HG03025 (cell line): ENCODE measurements at regions not wholly inside any gene's neighbourhood (a gene's known extent, or its start where the extent isn't known, plus 50 kb on each side); places are given as distances from the start of the nearest gene placed in this dataset.
A peak's percentile ranks its signal among the peaks of the same experiment; 100 is the strongest.
"Not testable (repeated sequence)": the region's sequence is repeated elsewhere in the genome, so short reads cannot be mapped to it uniquely, and the experiment has no call there.

Experiments
- ATAC-seq: cut with Tn5 transposase; IDR thresholded peaks from one replicate; pipeline ENCODE4 v1.9.1; 2021; ENCODE audit warnings: mild to moderate bottlenecking, moderate library complexity; ENCODE audit not compliant: unreplicated experiment, low FRiP score

DNA sequence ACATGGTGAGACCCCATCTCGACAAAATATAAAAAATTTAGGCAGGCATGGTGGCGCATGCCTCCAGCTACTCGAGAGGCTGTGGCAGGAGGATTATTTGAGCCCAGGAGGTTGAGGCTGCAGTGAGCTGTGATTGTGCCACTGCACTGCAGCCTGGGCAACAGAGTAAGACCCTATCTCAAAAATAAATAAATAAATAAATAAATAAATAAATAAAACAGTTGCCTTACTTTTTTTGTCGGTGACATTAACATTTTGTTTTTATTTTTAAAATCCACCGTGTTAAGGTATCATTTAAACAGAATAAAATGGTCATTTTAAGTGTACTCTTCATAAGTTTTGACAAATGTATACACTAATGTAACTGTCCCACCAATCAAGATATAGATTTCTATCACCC is 57.0 kb downstream of the RASL11A start:
- no peak for ATAC-seq

DNA sequence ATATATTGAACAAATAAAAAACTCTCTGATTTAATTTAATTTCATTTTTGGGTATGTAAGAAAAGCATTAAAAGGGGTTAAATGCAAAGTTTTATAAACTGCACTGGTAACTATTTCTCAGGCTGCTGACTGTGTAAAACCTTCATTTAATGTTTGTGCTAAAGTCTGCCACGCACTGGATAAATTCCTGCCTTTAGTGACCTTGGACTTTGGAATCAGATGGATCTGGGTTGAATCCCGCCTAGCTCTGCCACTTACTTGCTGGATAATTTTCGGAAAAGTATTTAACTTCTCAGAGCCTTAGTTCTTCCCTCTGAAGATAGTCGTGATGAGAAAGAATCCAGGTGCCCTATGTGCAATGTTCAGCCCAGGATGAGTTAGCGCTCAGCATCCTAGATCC is 58.6 kb downstream of the RASL11A start:
- no peak for ATAC-seq

DNA sequence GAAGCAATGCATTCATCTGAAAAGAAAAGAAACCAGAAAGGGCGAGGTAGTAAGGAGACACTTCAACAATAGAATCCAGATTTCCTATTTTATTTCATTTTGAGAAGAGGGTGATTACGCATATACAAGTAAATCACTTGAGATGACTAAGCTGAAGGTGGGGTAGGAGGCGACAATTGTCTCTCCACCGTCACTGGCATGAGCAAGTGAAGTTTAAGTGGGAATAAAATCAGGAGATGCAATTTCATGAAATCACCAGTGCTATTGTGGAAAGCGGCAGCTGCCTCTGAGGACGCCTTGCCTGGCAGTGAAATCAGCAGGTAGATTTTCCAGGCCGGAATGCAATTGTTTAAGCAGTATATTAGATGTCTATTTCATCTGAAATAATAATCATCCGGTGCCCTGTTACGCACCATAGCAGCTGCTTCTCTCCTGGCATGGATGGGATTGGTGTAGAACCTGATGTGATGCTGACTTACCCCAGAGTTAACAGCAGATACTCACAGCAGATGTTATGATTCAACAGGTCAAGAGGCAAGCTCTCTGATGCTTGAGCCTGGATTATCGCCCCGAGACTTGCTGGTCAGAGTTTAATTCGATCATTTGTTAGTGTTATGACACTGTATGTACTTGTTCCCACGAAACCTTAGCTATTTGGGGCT is 64.3 kb downstream of the RASL11A start:
- ATAC-seq: no peak

DNA sequence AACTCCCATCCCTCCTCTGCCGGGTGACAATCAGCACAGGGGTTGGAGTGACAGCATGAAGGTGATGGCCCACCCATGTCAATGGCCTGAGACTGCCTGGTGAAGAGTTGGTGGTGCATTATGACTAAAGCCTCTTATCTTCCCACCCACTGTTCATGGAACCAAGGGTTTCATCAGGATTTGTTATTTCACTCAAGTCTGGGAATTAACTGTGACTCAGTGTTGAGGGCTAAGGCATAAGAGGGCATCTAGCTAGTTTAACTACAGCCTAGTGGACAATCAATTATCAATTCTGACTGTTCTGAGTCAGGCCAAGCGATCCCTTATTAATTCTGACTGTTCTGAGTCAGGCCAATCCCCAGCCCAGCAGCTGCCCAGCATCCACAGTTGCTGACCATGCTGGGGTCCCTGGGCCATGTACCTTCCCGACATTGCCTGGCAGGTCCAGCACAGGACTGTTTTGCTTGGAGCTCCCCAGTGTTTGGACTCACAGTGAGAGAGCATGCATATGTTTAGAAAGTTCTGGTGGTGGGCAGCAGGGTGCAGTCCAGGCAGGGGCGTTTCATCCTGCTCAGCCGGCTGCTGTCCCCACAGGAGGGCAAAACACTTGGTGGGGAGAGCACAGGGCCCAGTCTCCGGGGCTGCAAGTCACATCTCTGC is 65.5 kb downstream of the RASL11A start:
- ATAC-seq: no peak

DNA sequence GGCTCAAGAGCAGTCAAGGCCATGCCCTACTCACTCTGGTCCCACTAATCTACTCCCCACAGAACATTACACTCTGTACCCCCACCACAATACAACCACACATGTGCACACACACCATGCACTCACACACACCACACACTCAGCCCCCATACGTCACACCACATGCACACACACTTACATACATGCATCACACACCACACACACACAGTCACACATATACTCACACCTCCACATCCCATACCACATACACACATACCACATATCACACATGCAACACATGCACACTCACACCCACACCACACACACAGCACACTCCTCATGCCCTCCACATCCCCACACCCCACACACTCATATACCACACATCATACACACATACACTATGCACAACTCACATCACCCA is 67.6 kb downstream of the RASL11A start:
- no peak for ATAC-seq

DNA sequence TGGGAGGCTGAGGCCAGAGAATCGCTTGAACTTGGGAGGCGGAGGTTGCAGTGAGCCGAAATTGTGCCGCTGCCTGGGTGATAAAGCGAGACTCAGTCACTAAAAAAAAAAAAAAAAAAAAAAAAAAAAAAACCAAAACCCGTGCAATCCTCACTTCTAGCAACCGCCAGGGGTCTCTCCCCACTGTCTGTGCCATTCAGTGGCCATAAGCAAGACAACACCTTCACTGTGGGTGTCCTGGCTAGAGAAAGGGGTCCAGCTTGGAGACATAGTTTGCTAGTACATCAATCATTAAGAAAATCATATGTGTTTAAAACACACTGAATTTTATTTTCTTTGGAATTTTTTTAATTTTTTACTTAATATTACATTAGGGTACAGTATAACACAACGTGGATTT is 68.2 kb downstream of the RASL11A start:
- ATAC-seq: no peak

DNA sequence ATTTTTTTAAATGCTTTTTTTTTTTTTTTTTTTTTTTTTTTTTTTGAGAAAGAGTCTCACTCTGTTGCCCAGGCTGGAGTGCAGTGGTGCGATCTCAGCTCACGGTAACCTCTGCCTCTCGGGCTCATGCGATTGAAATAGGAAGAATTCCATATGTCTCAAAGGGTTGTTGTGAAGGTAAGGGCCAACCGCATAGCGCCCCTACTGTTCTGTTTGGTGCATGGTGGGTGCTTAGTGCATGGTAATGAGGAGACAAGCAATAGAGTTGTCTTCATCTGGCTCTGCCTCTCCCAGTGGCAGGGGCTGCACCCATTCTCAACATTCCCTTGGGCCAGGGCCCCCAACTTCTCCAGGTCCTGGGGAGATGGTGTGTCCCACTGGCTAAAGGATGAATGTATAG is 68.7 kb downstream of the RASL11A start:
- no peak for ATAC-seq

DNA sequence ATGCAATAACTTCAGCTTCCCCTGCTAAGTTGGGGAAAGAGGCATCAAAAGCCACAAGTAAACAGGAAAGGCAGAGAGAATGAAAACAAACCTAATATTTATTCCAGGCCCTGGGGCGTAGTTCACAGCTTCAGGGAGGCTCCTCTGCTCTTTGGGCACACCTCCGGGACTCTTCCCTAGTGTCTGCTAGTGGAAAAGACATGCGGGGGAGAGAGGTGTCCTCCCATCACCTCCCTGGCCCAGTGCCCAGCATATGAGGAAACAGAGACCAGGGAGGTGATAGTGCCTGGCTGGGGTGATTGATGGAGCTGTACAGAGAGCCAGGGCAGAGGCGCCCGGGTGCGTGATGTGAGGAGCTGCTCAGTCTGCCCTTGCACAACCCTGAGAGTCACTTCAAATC is 71.0 kb downstream of the RASL11A start:
- ATAC-seq: no peak

DNA sequence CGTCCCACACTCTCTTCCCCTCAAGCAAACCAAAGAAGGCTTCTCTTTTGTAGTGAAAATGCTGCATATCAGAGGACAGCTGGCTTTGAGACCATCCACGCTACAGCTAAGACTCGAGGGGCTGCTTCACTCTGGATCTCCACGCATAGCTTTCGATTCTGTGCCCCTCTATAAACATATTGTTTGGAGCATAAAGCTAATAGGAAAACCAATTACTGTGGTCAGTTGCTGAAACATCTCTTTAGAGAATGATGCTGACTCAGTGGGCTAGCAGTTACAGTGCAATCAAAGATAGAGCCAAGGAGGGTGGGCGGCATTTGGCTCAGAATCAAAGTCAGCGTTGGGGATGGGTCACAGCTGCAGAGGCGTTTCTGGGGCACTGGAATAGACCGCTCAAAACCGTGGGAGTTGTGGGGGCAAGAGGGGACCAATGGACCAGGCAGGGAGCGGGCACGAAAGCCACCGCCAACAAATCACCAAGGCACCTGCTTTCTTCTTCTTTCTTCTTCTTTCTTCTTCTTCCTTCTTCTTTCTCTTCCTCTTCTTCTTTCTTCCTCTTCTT is 76.7 kb downstream of the RASL11A start:
- no peak for ATAC-seq

DNA sequence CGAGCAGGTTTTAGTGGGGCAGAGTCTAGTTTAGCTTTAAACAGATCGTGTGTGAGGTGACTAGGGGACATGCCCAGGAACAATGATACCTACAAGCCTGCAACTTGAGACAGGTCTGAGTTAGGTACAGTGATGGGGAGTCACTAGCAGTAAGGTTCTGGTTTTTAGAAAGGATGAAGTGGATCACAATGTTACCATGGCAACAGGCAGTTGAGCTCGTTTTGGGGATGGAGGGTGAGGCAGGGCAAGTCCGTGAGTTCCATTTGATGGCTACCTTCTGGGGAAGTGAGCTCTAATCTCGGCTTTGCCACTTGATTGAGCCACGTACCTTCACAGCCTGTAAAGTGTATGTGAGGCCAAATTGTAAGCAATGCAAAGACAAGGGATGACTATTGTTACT is 76.0 kb upstream of the GTF3A start:
- no peak for ATAC-seq

DNA sequence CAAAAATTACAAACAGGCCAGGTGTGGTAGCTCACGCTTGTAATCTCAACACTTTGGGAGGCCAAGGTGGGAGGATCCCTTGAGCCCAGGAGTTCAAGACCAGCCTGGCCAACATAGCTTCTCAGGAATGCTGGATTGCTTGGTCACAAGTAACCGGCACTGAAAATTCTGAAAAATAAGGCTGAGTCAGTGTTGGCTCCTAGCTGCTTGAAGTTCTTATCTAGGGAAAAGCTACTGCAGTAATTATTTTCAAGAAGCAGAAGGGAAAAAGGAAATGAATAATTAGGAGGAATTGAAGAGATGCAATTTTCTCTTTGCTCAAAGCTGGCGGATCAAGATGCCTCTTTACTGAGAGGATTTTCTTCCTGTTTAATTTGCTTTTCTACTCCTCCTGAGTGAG is 75.0 kb upstream of the GTF3A start:
- no peak for ATAC-seq

DNA sequence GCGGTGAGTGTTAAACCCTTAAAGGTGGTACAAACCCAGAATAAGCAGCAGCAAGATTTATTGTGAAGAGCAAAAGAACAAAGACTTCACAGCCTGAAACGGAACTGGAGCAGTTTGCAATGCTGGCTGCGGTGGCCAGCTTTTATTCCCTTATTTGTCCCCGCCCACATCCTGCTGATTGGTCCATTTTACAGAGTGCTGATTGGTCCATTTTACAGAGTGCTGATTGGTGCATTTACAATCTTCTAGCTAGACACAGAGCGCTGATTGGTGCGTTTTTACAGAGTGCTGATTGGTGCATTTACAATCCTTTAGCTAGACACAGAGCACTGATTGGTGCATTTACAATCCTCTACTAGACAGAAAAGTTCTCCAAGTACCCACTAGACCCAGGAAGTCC is 73.6 kb upstream of the GTF3A start:
- not testable (repeated sequence) for ATAC-seq

DNA sequence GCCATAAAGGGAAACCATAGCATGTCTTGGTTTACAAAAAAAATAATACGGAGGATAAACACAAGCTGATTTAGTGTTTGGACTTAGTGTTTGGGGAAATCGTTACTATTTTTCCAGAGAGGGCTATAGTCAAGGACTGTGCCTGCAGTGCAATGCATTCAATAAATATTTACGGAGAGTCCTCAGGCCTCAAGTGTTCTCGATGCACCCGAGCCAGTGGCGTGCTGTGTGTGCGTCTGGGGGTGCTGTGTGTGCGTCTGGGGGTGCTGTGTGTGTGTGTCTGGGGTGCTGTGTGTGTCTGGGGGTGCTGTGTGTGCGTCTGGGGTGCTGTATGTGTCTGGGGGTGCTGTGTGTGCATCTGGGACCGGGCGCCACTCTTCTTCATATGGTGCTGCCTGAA is 71.7 kb upstream of the GTF3A start:
- ATAC-seq: no peak

DNA sequence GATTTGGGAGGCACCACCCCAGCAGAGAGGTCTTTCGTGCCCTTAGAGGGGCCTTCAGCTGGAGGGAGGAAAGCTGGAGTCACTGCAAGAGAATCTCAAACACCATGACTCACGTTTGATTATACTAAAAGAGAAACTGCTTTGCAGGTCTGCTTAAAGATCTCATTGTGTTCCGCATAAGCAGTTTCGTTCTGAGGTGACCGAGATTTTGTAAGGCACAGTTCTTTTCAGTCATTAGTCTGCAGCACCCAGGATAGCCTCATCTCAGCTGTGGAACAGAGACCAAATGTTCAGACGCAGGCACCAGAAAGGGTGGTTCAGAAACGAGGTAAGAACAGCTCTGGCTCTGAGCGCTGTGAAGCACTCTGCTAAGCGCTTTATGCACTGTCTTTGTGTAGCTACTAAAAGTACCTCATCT is 71.2 kb upstream of the GTF3A start:
- ATAC-seq: peak; percentile 98

DNA sequence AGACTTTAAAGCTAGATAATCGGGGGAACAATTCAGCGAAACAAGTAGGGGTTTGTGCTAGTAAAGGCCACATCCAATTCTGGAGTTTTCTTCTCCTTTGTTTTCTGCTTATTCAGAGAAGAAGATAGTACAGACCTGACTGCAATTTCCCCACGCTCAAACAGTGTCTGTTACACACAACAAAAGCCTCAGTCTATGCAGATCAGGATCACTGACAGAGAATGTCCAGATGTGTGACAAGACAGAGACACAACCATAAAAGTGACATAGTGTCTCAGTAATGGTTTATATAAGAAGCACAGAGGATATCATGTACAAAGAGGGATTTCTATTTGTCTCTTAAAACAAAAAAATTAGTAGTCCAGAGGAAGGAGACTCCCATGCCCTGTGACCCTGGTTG is 70.7 kb upstream of the GTF3A start:
- ATAC-seq: no peak

DNA sequence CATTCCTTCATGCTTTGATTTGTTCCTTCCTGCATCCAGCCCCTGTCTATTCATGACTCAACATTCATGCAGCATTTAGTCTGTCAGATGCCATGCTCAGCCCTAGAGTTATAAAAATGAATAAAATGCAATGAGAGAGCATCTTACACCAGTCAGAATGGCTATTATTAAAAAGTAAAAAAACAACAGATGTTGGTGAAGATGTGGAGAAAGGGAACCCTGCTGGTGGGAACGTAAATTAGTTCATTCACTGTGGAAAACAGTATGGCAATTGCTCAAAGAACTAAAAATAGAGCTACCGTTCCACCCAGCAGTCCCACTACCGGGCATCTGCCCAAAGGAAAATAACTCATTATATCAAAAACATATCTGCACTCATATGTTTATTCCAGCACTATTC is 70.0 kb upstream of the GTF3A start:
- ATAC-seq: no peak

DNA sequence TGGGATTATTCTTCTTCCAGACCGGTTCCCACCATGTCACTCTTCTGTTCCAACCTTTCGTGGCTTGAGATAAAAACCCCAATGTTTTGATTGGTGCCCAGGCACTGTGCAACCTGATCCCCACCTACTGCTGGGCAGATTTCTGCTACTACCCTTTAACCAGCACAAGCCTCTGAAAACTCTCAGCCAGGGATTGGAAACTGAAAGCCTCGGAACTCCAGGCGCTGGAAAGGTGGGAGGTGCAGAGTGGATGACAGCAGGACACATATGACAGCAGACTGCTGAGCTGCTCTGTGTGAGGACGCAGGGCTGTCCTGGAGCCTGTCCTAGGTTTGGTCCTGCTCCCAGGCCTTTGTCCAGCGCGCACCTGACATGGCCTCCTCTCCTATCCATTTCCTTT is 68.5 kb upstream of the GTF3A start:
- ATAC-seq: no peak

DNA sequence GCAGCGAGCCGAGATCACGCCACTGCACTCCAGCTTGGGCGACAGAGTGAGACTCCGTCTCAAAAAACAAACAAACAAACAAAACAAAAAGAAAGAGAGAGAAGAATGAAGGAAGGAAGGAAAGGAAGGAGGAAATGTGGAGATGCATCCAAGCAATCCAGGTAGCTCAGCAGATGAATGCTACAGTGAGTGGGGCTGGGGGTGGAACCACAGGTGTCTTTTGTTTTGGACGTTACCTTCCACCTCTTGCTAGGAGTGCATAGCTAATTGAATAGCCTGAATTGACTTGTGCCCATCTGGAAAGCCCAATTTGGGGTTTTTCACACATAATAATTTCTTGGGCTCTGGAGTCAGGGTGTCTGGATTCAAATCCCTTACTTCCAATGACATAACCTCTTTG is 66.0 kb upstream of the GTF3A start:
- no peak for ATAC-seq

DNA sequence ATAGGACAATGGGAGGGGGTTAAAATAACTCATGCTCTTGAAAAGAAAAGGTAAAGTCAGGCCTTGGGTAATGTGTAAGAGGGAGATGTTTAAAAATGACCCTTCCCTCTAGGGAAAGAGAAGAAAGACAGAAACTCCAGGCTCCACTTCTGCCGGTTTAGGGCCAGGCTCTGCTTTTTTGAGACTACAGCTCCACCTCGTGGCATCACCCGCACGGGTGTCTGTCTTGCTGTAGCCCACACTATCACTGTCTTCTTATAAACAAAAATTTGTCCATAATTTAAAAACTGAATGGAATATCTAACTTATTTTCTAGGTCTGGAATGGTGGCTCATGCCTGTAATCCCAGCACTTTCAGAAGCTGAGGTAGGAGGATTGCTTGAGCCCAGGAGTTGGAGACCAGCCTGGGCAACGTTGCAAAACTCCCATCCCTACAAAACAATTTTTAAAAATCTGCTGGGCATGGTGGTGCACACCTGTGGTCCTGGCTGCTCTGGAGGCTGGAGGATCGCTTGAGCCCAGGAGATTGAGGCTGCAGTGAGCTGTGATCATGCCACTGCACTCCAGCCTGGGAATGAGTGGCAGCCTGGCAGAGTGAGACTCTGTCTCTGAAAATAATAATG is 65.1 kb upstream of the GTF3A start:
- no peak for ATAC-seq

DNA sequence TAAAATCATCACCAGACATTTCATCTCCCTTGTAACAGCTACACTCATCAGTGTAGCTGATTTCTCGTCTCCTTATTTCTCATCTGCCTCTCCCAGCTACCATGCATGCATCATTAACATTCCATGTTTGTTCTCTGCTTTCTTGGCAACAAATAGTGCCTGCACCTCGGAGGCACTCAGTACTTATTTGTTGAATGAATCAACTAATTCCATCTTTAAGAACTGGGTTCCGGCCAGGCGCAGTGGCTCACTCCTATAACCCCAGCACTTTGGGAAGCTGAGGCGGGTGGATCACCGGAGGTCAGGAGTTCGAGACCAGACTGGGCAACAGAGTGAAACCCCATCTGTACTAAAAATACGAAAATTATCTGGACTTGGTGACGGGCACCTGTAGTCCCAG is 63.9 kb upstream of the GTF3A start:
- ATAC-seq: no peak

DNA sequence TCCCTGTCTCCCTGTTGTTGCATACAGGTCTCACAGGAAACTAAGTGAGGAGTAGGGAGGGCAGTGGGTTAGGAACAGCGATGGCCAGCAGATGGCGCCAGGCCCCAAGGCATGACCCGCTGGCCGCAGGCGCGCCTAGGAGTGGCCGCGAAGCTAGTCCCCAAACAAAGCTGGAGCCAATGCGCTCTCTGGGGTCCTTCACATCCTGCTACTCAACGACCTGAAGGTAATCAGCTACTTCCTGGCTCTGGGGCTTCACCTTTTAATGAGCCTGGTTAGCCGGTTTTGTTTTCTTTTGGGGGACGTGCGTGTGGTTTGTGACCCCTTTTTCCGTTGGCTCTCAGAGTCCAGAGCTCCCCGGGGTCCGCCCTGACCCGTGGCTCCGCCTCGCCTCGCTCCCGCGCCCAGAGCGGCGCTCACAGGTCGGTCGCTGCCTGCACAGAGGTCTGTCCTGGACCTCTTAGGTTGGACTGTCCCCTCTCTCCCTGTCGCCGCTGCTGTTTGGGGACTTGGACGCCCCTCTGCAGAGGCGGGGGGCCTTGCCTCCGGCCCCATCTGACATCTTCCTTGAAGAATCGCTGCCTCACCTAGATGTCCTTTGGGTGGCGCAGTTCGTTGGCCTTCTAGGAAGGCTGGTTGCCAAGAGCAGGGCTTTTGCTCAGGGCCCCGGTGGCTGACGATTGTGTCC is 62.2 kb upstream of the GTF3A start:
- ATAC-seq: no peak
